ENCODE measurements at regions not wholly inside any gene's neighbourhood (a gene's known extent, or its start where the extent isn't known, plus 50 kb on each side); places are given as distances from the start of the nearest gene placed in this dataset.
A peak's percentile ranks its signal among the peaks of the same experiment; 100 is the strongest.

DNA sequence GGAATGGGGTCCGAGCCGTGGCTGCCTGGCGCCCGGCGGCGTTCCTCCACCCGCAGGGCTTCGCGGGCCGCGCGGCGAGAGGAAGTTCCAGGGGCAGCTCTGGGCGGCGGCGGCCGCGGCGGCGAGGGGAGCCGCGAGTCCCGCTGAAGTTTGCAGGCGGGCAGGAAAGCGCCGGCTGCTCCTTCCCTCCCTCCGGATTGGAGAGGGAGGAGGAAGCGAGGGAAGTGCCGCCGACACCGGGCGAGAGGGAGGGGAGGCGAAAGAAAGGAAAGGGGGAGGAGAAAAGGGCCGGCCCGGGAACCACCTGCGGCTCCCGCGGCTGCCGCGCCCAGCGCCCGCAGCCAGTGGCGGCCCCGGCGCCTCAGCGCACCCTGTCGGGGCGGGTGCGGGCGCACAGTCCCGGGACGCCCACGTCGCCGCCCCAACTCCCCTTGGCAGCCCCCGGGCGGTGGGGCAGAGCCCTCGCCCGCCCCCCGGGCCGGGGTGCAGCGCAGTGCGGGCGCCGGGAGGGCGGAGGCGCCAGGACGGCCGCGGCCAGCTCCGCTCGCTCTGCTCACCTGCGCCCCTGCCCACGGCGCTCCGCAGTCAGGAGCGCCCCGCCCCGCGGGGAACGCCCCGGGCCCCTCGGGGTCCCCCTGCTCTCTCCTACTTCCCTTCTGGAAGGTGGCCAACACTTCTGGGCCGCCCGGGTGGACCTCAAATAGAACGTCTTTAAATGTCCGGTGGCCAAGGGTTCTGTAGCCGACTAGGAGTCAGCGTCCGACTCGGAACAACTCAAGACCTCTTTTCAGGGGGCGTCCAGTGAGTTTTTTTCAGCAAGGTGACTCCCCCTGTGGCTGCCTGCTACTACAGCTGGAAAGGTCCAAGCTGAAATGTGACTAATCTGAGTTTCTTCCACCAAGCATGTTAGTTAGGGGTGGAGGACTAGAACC lies 80.3 kb upstream of the CCDC28A start:
- ATAC-seq = peak; percentile 42 to 45
- Histone ChIP-seq H3K9me3 (no peaks in the 10 kb centered on the region), H3K4me3 (peak overlapping the region; percentile 60 to 67 (median 64)), H3K36me3 (no peaks in the 10 kb centered on the region), H3K27ac (peak overlapping the region in 3 of 4 donors; percentile 7 to 35 (median 16)), H3K4me1 (peaks cover 0 to 3% of the 10 kb centered on the region in 2 donors), H3K27me3 (no peaks in the 10 kb centered on the region)
- TF ChIP-seq, protein P1, sequence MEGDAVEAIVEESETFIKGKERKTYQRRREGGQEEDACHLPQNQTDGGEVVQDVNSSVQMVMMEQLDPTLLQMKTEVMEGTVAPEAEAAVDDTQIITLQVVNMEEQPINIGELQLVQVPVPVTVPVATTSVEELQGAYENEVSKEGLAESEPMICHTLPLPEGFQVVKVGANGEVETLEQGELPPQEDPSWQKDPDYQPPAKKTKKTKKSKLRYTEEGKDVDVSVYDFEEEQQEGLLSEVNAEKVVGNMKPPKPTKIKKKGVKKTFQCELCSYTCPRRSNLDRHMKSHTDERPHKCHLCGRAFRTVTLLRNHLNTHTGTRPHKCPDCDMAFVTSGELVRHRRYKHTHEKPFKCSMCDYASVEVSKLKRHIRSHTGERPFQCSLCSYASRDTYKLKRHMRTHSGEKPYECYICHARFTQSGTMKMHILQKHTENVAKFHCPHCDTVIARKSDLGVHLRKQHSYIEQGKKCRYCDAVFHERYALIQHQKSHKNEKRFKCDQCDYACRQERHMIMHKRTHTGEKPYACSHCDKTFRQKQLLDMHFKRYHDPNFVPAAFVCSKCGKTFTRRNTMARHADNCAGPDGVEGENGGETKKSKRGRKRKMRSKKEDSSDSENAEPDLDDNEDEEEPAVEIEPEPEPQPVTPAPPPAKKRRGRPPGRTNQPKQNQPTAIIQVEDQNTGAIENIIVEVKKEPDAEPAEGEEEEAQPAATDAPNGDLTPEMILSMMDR (IDR thresholded peaks at IDR 0.05 in 4 of 5, conservative IDR thresholded peaks at IDR 0.05 in 1 of 5) = no peak
- peak in 1 of 2 donors; percentile 11 for TF ChIP-seq POLR2A (IDR thresholded peaks at IDR 0.05)
- intact Hi-C loops (cut with DNase I; ENCODE audit: low total_unique reads) (loop anchor here (2.0 to 10.0 kb wide), 2 partner anchors 80 to 108 kb away; partner anchors contain the start of gene CCDC28A), in situ Hi-C loops (cut with MboI; ENCODE audit: low sequenced_read_pairs in 4 of 4) (loop anchor here in 2 of 4 donors (5.0 to 10.0 kb wide), 2 partner anchors 74 to 82 kb away; partner anchors contain the start of gene CCDC28A (in 1 of the 2))
- DNase-seq = peak; percentile 20 to 23

DNA sequence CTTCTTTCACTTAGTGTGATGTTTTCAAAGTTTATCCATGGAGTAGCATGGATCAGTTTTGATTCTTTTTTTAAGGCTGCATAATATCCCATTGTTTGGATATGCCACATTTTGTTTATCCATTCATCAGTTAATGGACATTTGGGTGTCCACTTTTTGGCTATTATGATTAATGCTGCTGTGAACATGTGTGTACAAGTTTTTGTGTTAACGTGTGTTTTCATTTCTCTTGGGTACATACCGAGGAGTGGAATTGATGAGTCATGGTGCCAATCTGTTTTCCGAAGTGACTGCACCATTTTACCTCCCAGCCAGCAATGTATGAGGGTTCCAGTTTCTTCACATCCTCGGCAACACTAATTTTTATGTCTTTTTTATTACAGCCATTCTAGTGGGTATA lies 78.4 kb upstream of the CCDC28A start:
- peaks cover 0 to 3% of the 10 kb centered on the region in 2 donors for H3K4me1 ChIP-seq
- TF ChIP-seq, protein P1 (IDR thresholded peaks at IDR 0.05 in 4 of 5, conservative IDR thresholded peaks at IDR 0.05 in 1 of 5) = no peak
- TF ChIP-seq POLR2A (IDR thresholded peaks at IDR 0.05) = no peak
- H3K9me3 ChIP-seq = no peaks in the 10 kb centered on the region
- ATAC-seq (no peak), DNase-seq (no peak)
- intact Hi-C loops (cut with DNase I; ENCODE audit: low total_unique reads) = loop anchor here (10.0 kb wide), 1 partner anchor 110 kb away; no protein-coding TSS in a partner anchor
- H3K36me3 ChIP-seq = no peaks in the 10 kb centered on the region
- no peak overlapping the region for H3K4me3 ChIP-seq
- no peaks in the 10 kb centered on the region for H3K27me3 ChIP-seq
- in situ Hi-C loops (cut with MboI; ENCODE audit: low sequenced_read_pairs in 4 of 4) = loop anchor here in 1 of 4 donors (10.0 kb wide), 1 partner anchor 80 kb away; the partner anchor contains the start of gene CCDC28A
- no peak overlapping the region for H3K27ac ChIP-seq

DNA sequence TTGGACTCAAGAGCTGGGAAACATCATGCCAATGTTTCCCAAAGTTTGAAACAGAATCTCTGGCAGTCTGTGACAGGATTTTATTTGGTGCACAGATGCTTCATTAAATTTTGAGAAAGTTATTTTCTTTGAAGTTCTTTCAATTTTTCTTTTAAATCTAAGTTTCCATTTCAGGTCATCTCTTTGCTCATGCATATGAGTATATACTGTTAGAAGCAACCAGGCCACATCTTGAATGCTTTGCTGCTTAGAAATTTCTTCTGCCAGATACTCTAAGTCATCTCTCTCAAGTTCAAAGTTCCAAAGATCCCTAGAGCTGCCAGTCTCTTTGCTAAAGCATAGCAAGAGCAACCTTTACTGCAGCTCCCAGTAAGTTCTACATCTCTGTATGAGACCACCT lies 59.1 kb upstream of the CCDC28A start:
- DNase-seq = no peak
- Histone ChIP-seq H3K9me3 (no peaks in the 10 kb centered on the region), H3K4me3 (no peak overlapping the region), H3K36me3 (no peaks in the 10 kb centered on the region), H3K4me1 (peaks cover 0 to 4% of the 10 kb centered on the region in 2 donors), H3K27me3 (no peaks in the 10 kb centered on the region), H3K27ac (no peak overlapping the region)
- ATAC-seq = no peak
- TF ChIP-seq, protein P1 (IDR thresholded peaks at IDR 0.05 in 4 of 5, conservative IDR thresholded peaks at IDR 0.05 in 1 of 5) = no peak
- no peak for TF ChIP-seq POLR2A (IDR thresholded peaks at IDR 0.05)
- intact Hi-C loops (cut with DNase I; ENCODE audit: low total_unique reads) = no loop called here
- in situ Hi-C loops (cut with MboI; ENCODE audit: low sequenced_read_pairs in 4 of 4) = no loop called here

DNA sequence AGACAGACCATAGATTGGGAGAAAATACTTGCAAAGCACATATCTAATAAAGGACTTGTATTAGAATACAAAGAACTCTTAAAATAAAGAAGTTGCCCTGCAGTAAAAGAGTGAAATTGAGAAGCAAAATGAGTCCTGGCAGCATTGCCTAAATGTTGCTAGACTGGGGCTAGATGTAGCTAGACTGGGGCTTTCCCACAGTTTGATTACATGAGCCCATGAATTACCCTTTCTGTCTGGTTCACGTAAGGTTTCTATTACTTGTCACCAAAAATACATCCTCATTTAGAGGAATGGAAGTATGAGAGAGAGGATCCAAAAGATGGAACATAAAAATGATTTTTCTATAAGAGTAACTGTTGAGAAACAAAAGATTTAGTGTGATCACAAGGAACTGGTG lies 57.6 kb upstream of the CCDC28A start:
- DNase-seq = no peak
- H3K27me3 ChIP-seq = no peaks in the 10 kb centered on the region
- H3K4me1 ChIP-seq = peaks cover 0 to 4% of the 10 kb centered on the region in 2 donors
- H3K36me3 ChIP-seq = no peaks in the 10 kb centered on the region
- no peak overlapping the region for H3K4me3 ChIP-seq
- in situ Hi-C loops (cut with MboI; ENCODE audit: low sequenced_read_pairs in 4 of 4) = no loop called here
- no peak overlapping the region for H3K27ac ChIP-seq
- TF ChIP-seq POLR2A (IDR thresholded peaks at IDR 0.05) = no peak
- TF ChIP-seq, protein P1 (IDR thresholded peaks at IDR 0.05 in 4 of 5, conservative IDR thresholded peaks at IDR 0.05 in 1 of 5) = no peak
- intact Hi-C loops (cut with DNase I; ENCODE audit: low total_unique reads) = no loop called here
- no peaks in the 10 kb centered on the region for H3K9me3 ChIP-seq
- ATAC-seq = no peak
